HT-29 (cell line): ENCODE measurements at regions not wholly inside any gene's neighbourhood (a gene's known extent, or its start where the extent isn't known, plus 50 kb on each side); places are given as distances from the start of the nearest gene placed in this dataset.
"Not testable (repeated sequence)": the region's sequence is repeated elsewhere in the genome, so short reads cannot be mapped to it uniquely, and the experiment has no call there.

ENCODE experiments used
- DNase-seq: peaks from one replicate; pipeline ENCODE4 v3.0.0-alpha.2; 2015; ENCODE audit warnings: low spot score

- no peak for DNase-seq
Observed at GRCh38 chr7:28328822-28329660, 83.3 kb upstream of the CREB5 start.

- no peak for DNase-seq
Observed at GRCh38 chr7:28329661-28330363, 82.5 kb upstream of the CREB5 start.

GRCh38 chr7:28330384-28331070, 81.8 kb upstream of the CREB5 start:
- no peak for DNase-seq

GRCh38 chr7:28332046-28332445, 80.3 kb upstream of the CREB5 start:
- no peak for DNase-seq

DNA sequence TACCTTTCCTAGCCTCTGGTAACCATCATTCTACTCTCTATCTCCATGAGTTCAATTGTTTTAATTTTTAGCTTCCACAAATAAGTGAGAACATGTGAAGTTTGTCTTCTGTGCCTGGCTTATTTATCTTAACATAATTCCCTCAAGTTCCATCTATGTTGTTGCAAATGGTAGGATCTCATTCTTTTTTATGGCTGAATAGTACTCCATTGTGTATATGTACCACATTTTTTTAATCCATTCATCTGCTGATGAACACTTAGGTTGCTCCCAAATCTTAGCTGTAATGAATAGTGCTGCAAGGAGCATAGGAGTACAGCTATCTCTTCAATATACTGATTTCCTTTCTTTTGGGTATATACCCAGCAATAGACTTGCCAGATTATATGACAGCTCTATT, 78.8 kb upstream of the CREB5 start:
- not testable (repeated sequence) for DNase-seq

DNA sequence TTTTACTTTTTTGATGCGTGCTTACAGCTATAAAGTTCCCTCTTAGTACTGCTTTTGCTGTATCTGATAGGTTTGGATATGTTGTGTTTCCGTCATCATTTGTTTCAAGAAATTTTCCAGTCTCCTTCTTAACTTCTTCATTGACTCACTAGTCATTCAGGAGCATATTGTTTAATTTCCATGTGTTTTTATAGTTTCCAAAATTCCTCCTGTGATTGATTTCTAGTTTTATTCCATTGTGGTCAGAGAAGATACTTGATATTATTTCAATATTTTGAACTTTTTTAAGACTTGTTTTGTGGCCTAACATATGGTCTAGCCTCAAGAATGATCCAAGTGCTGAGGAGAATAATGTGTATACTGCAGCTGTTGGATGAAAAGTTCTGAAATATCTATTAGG, 75.5 kb upstream of the CREB5 start:
- no peak for DNase-seq

DNA sequence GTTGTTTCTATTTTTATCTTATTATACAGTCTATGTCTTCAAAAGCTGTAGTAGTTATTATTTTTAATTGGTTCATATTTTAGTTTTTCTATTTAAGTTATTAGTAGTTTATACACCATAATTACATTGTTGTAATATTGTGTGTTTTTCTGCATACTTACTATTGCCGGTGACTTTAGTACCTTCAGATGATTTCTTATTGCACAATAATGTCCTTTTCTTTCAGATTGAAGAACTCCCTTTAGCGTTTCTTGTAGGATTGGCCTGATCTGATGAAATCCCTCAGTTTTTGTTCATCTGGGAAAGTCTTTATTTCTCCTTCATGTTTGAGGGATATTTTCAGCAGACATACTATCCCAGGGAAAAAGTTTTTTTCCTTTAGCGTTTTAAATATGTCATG, 74.3 kb upstream of the CREB5 start:
- no peak for DNase-seq

DNA sequence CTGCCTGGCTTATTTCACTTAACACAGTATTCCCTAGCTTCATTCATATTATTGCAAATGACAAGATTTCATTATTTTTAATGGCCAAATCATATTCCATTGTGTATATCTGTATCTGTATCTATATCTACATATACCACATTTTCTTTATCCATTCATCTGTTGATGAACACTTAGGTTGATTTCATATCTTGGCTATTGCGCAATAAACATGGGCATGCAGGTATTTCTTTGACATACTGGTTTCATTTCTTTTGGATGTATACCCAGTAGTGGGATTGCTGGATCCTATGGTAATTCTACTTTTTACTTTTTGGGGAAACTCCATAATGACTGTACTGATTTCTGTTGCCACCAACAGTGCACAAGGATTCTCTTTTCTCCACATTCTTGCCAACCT, 68.9 kb upstream of the CREB5 start:
- DNase-seq = no peak

DNA sequence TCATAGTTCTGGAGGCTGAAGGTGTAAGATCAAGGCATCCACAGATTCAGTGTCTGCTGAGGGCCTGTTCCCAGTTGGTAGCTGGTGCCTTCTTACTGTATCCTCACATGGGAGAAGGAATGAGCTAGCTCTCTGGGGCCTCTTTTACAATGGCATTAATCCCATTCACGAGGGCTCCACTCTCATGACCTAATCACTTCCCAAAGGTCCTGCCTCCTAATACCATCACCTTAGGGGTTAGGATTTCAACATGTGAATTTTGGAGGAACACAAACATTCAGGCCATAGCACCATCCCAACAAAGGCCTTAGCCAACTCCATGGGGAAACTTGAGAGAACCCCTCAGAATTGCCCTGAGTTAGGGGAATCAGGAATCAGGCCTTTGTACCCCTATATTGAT, 66.1 kb upstream of the CREB5 start:
- no peak for DNase-seq

- DNase-seq = no peak
Observed at GRCh38 chr7:28346676-28347363, 65.5 kb upstream of the CREB5 start.

- no peak for DNase-seq
Observed at GRCh38 chr7:28347475-28348318, 64.6 kb upstream of the CREB5 start.

GRCh38 chr7:28348636-28349035, 63.7 kb upstream of the CREB5 start:
- DNase-seq = no peak

- no peak for DNase-seq
Observed at GRCh38 chr7:28349637-28350036, 62.7 kb upstream of the CREB5 start.

GRCh38 chr7:28350662-28351061, 61.7 kb upstream of the CREB5 start:
- DNase-seq = no peak

GRCh38 chr7:28351450-28351849, 60.9 kb upstream of the CREB5 start:
- DNase-seq = no peak

DNA sequence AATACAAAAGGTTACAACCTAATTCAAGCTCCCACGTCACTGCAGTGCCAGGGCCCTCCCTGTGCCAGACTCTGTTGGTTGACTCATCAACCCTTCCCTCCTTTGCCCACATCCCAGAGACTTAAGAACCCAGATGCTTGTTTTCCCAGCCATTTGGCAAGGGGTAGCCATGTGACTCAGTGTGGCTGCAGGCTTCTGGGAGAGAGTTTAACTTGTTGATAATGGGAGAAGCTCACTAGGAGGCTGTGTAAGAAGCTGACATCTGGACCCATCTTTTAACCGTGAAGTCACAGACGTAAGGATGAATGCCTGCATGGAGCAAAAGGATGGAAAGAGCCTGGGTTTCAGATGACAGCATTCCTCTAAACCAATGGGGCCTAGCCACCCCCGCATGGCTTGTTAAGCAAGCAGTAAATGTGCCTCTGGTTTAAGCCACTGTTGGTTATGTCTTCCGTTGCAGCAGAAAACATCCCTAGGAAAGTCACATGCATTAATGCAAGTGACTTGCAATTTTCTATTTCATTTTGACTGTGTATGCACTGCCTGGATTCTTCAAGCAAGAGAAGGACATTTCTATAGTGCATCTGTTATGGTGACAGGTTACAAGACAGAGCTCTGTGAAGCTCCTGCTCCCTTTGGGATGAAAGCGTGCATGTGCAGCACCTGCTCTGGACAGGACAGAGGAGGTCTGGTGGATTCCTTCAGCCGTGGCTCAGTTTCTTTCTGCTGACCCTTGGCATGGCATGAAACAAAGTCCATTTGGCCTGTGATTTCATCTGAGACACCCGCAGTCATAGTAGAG, 57.5 kb upstream of the CREB5 start:
- no peak for DNase-seq

- no peak for DNase-seq
Observed at GRCh38 chr7:28355635-28356319, 56.5 kb upstream of the CREB5 start.

GRCh38 chr7:28356619-28357018, 55.7 kb upstream of the CREB5 start:
- no peak for DNase-seq

DNA sequence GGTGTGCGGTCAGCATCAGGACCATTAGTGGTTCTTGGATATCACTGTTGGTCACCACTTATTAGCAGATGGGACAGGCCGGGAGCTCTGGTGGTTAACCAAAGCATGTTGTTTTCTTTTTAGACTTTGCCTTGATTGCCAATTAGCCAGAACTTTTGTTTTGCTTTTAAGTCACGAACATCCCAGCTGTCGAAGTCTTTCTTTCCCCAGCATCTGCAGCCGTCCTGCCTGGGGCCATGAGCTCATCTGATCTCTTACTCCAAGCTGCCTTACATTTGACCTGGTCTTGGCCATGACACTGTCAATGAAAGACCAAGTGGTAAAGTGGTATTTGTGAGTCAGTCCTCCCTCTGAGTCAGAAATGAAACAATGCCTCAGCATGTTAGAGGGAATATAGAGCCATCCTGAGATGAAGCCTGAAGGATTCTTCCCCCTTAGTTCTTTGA, 53.9 kb upstream of the CREB5 start:
- DNase-seq = no peak

- no peak for DNase-seq
Observed at GRCh38 chr7:28360739-28361138, 51.6 kb upstream of the CREB5 start.
